Cardiac fibroblast (primary cell): ENCODE measurements at regions not wholly inside any gene's neighbourhood (a gene's known extent, or its start where the extent isn't known, plus 50 kb on each side); places are given as distances from the start of the nearest gene placed in this dataset.
A peak's percentile ranks its signal among the peaks of the same experiment; 100 is the strongest.

ENCODE experiments used
- DNase-seq, 2 donors: peaks; one replicate each; pipeline versions ENCODE4 v3.0.0 to v3.0.0-alpha.2; 2010; ENCODE audit warnings: low read depth in 2 of 2
- H3K4me3 ChIP-seq, 2 donors: replicated peaks in 1 of 2; 1 replicate in 1 of 2; 2 replicates in 1 of 2; pipeline ENCODE4 v1.5.1; 2011; ENCODE audit warnings: low read depth in 2 of 2, low read length in 2 of 2, mild to moderate bottlenecking in 2 of 2, moderate library complexity in 1 of 2
- TF ChIP-seq, protein P1 (sequence below): IDR thresholded peaks from one replicate; pipeline ENCODE4 v1.5.1; 2011; ENCODE audit warnings: low read depth, mild to moderate bottlenecking, low read length, inconsistent platforms

DNA sequence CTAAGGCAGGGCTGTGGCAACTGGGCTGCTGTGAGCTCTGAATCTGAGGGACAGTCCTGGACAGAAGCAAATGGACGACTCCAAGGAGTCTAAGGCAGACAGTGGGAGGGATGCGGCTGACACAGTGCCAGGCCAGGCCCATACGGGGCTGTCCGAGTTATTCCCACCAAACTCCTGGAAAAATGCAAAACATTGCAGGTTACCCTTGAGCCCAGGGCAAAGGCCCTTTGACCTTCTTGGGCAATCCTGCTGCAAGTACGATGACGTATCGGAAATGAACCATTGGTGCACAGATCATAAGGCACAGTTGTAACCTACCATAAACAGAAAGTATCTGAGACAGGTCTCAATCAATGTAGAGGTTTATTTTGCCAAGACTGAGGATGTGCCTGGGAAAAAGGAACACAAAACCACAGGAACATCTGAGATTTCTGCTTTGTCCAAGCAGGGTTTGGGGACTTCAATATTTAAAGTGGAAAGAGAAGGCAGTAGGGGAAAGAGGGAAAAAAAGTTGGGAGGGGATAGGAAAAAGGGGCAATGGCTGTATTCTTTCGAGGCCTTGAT, 118.9 kb downstream of the DACT2 start:
- H3K4me3 ChIP-seq = no peak overlapping the region
- DNase-seq = no peak
- TF ChIP-seq, protein P1, sequence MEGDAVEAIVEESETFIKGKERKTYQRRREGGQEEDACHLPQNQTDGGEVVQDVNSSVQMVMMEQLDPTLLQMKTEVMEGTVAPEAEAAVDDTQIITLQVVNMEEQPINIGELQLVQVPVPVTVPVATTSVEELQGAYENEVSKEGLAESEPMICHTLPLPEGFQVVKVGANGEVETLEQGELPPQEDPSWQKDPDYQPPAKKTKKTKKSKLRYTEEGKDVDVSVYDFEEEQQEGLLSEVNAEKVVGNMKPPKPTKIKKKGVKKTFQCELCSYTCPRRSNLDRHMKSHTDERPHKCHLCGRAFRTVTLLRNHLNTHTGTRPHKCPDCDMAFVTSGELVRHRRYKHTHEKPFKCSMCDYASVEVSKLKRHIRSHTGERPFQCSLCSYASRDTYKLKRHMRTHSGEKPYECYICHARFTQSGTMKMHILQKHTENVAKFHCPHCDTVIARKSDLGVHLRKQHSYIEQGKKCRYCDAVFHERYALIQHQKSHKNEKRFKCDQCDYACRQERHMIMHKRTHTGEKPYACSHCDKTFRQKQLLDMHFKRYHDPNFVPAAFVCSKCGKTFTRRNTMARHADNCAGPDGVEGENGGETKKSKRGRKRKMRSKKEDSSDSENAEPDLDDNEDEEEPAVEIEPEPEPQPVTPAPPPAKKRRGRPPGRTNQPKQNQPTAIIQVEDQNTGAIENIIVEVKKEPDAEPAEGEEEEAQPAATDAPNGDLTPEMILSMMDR = no peak

DNA sequence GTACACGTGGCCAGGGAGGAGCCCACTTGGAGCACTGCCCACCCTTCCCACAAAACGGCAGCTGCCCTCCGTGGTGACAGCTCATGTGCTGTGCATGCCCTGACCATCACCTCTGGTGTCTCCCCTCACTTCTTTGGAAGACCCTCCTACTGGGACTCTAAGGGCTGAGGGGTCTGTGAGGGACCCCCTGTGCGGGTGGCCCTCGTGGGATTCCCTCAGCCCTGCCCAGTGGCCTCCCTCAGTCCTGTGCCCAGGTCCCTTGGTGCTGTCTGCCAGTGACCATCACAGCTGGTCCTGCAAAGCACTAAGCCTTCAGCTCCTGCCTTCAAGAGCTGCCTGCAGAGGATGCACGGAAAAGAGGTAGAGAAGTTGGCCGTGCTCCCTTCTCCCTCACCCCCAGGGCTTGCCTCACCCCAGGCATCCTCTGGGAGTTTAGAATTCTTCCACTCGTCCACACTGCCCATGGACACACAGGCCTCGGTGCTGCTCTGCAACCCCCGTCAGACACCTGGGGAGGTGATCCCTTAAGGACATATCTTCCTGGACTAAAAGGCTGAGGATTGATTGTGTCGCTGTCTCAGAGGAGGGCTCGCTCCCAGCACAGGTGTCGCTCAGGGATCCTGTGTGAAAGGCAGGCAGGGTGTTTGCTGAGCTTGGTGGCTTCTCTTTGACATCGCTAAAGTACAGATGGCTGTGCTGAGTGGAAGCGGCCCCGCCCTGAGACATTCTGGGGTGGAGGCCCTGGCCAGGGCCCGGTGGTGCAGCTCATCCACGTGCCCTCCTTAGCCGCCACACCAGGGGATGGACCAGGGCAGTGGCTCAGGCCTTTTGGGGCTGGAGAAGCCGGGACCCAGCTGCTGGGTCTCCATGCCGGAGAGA, 119.5 kb upstream of the FRMD1 start:
- H3K4me3 ChIP-seq = no peak overlapping the region
- TF ChIP-seq, protein P1 = no peak
- no peak for DNase-seq

DNA sequence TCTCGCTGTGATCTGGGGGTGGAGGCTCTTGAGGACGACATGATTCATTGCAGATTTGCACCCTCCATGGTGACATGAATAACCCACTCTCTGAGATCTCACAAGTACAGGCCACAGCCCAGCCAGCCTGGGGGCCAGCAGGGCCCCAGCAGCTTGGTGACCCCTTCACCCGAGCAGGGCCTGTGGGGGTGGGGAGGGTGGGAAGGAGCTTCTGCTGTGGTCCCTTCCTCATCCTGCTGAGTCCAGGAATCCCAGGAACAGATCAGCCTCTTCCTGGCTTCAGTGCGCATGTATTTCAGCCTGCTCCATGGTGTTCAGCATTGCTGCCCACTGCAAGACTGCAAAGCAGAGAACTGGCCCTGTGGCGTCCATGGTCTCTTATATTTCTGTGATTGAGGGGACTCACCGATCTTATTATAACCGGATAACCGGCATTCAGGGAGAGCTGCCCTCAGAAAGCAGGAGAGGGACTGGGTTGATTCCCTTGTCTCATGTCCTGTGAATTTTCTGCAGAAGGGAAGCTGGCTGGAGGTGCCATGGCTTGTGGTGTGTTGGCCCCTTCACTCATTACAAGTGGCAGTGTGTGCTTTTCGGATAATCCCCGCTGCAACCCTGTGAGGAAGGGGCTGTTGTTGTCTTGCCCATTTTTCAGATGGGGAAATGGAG, 118.8 kb upstream of the FRMD1 start:
- no peak for DNase-seq
- TF ChIP-seq, protein P1 = no peak
- no peak overlapping the region for H3K4me3 ChIP-seq

DNA sequence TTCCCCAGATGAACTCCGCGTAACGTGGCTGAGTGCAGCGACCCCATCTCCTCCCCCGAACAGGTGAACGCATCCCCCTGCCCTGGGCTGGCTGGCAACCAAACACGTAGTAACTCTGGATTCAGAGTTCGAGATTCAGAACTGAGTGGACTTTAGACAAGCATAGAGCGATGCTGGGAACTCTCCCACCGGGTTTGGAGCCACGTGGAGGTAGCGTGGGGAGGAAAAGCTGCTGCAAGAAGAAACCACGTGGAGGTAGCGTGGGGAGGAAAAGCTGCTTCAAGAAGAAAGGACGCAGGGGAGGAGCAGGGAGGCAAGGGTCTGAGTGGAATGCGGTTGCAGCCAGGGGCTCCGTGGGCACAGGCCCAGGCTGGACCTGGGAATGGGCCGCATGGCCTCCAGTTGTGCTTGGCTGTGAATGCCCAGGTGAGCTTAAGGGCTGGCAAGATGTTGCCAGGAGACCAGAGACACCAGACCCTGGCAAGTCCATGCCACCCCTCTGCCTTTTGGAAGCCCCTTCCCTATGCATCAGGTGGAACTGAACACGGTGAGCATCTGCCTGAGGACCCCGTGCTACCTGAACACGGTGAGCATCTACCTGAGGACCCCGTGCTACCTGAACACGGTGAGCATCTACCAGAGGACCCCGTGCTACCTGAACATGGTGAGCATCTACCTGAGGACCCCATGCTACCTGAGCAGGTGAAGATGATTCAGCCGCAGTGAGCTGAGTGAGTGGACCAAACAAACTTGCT, 118.0 kb upstream of the FRMD1 start:
- no peak for DNase-seq
- H3K4me3 ChIP-seq = no peak overlapping the region
- TF ChIP-seq, protein P1 = no peak

DNA sequence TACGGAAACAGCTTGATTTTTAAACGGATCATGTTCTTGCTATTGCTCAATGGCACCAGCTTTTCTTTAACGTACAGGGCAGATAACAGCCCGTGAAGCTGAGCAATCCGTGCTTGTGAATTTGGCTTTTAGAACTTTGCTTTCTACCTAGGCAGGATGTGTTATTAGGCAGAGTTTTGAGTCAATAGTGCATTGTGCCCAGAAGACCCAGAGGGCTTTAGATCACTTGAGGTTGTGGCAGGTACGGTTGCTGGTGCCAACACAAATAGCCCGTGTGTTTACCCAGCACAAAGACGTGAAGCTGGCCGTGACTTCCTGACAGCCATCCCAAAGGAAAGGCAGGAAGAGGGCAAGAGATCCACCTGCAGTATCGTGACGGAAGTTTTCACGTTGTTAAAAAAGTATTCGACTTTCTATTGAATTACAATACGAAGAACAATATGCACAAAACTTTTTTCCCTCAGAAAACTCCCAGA, 117.4 kb upstream of the FRMD1 start:
- TF ChIP-seq, protein P1 = no peak
- DNase-seq = peak in 1 of 2 donors; percentile 18
- no peak overlapping the region for H3K4me3 ChIP-seq

DNA sequence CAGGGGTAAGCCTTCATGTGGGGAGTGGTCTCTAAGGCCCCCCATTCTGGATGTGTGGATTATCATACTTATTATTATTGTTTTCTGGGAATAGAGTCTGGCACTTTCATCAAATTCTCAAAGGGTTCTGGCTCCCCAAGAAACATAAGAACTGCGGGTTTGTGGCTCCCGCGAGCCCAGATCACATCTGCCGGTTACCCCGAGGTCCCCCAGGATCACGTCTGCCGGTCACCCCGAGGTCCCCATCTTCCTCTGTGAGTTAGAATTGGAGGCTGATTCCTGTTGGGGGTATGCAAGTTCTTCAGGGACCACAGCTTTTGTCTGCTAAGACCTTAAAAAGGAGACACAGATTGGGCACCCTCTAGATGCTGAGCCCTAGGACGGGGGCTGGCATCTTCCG, 116.7 kb upstream of the FRMD1 start:
- no peak overlapping the region for H3K4me3 ChIP-seq
- DNase-seq = no peak
- TF ChIP-seq, protein P1 = no peak
